Hematopoietic multipotent progenitor cell (in vitro differentiated cells): ENCODE measurements at regions not wholly inside any gene's neighbourhood (a gene's known extent, or its start where the extent isn't known, plus 50 kb on each side); places are given as distances from the start of the nearest gene placed in this dataset.
"Not testable (repeated sequence)": the region's sequence is repeated elsewhere in the genome, so short reads cannot be mapped to it uniquely, and the experiment has no call there.

ENCODE experiments used
- DNase-seq, 3 donors: peaks; one replicate each; pipeline ENCODE4 v3.0.0-alpha.2; 2011 to 2015; ENCODE audit warnings: low read depth in 2 of 3, low spot score in 2 of 3

DNA sequence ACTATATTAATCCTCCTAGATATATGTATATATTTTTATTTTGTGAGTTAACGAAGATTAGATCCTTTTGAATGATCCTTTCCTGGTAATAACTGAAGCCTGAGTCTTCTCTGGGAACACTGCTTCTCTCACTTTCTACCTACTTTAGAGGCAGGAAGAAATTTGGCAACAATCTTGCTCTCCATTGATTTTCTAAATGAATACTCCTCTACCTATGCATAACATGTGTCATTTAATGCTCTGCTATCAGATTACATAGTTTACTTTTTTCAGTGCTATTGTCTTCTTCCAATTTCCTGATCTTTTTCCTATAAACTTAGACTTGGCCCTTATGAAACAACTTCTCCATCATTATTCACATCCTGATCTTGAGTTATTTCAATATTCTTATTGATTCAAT lies 60.4 kb upstream of the PDHA2 start:
- no peak for DNase-seq

DNA sequence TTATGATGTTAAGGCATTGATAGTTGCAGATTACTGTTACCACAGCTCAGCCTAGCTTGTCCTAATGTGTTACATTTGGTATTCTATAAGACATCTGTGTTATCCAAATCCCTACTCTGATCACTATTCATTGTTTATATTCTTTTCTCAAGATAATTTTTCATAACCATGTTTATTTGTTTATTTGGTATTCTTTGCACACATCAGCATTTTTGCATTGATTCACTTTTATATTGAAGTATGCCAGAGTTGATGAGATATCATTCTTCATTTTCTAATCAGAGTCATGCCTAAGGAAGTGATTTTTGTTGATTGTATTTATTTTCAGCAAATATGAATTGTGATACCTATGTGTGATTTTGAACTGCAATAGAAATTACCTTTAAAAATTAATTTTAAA lies 61.2 kb upstream of the PDHA2 start:
- no peak for DNase-seq

- not testable (repeated sequence) for DNase-seq
These were observed 69.3 kb upstream of the PDHA2 start for GRCh38 chr4:95770605-95771004.

GRCh38 chr4:95764961-95765360 lies 74.9 kb upstream of the PDHA2 start:
- no peak for DNase-seq

GRCh38 chr4:95761871-95762270 lies 78.0 kb upstream of the PDHA2 start:
- no peak for DNase-seq

DNA sequence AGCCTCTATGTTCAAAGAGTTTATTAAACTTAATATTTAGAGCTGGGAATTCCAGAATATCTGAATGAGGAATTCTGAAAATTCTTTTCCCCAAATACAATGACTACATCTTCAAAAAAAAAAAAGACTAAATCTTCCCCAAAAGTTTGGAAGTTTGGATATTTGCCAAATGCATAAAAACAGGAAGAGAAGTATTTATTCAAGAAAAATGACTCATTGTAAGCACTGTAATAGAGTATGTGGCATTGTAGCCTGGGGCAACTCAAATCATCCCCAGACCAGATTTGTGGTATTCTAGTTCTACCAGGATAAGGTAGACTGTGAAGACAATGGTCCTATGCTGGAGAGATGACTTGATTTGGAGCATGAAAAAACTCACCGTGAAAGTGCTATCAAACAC lies 78.5 kb upstream of the PDHA2 start:
- no peak for DNase-seq

- not testable (repeated sequence) for DNase-seq
These were observed 79.2 kb upstream of the PDHA2 start for GRCh38 chr4:95760646-95761045.

DNA sequence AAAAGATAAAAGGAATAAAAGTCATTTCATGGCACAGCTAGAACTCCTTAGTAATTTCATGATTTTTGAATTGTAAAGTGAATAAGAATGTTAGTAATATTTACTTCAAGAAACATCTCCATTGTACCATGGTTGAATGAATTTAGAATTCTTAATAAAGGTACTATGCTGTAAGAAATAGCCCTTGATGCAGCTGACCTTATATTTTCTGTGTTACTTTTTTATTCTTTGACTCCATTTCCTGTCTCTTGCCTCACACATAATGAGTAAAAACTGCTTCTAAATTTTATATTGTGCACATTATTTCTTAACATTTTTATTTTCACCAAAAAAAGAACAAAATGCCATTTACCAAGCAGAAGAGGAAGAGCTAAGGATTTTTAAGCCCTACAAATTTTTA lies 81.9 kb upstream of the PDHA2 start:
- no peak for DNase-seq

- no peak for DNase-seq
These were observed 85.2 kb upstream of the PDHA2 start for GRCh38 chr4:95754667-95755066.

GRCh38 chr4:95749204-95749603 lies 90.7 kb upstream of the PDHA2 start:
- no peak for DNase-seq

- no peak for DNase-seq
These were observed 97.0 kb upstream of the PDHA2 start for GRCh38 chr4:95742872-95743271.

DNA sequence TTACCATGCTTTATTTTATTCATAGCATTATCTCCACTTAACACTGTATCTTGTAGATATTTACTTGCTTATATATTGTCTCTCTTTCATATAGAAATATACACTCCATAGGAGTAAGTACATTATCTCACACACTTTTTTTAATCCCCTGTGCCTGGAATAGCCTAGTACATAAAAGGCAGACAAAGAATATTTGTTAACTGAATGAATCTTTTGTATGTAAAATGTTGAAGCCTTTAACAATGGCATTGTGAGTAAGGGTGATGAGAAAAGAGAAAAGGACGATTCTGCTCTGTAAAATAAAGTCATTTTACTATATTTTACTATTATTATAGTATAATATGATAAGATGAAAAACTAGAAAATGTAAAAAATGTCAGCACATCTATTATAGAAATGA lies 97.7 kb upstream of the PDHA2 start:
- DNase-seq, result no peak

DNA sequence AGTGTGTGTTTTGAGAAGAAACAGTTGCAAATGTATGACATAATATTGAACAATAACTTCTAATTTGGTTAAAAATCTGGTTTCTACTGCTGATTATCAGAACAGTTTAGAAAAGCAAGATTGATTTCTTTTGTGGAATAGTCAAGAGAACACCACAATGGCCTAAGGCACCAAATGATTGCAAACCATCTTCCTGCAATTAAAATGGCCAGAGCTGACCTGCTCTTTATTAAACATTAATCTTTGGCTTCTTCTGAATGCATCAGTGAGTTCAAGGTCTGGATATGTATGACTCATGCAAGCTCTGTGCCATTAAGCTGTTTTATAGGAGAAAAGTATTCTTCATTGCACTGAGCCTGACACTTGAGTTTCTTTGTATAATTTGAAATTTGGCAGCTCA lies 107.8 kb upstream of the PDHA2 start:
- DNase-seq, result no peak

DNA sequence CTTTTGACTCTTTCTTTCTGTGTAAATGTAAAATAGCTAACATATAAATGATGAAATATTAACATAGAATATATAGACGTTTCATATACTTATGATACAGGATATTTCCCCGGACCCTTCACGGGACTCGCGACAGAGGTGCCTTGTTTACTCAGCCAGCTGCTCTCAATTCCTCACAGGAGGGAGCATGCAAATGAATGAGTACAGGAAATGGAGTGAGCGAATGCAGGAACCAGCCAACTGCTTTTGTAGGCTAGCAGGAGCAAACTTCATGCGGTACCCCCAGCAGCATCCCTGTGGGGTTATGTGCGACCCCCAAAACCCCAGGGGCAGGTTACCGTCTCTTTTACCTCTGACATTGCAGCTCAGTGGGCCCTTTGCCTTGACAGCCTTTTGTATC lies 110.3 kb upstream of the PDHA2 start:
- DNase-seq, result no peak

DNA sequence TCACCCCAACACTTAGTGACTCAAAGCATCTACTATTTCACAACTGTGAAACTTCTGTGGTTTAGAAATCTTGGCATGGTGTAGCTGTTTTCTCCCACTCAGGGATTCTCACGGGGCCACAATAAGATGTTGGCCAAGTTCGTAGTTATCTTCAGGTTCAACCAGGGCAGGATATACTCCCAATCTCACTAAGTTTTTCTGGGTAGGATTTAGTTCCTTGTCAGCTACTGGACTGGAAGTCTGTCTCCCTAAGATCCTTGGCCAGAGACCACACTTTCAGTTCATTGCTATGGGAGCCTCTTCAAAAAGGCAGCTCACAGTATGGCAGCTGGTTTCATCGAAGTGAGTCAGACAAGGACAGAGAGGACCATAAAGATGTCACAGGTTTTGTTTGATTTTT lies 111.7 kb upstream of the PDHA2 start:
- DNase-seq, result no peak

GRCh38 chr4:95715830-95716229 lies 124.1 kb upstream of the PDHA2 start:
- DNase-seq, result no peak

DNA sequence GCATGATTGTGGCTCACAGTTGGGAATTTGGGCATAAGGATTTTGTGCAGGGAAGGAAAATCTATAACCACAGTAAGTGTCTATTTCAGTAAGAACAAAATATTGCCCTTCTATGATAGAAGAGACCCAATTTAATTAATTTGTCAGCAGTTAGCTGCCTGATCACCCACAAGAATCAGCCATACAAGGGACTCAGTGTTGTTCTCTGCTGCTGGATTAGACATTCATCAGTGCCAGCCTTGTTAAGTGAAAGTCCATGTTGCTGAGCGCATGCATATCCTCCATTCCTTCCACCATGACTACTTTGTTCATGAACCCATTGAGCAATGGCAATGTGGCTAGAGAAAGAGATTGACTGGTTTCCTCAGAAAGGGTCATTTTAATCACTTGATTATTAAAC lies 125.3 kb upstream of the PDHA2 start:
- DNase-seq, result no peak

GRCh38 chr4:95705323-95705722 lies 134.6 kb upstream of the PDHA2 start:
- DNase-seq, result no peak

- no peak for DNase-seq
These were observed 138.3 kb upstream of the PDHA2 start for GRCh38 chr4:95701500-95702170.

DNA sequence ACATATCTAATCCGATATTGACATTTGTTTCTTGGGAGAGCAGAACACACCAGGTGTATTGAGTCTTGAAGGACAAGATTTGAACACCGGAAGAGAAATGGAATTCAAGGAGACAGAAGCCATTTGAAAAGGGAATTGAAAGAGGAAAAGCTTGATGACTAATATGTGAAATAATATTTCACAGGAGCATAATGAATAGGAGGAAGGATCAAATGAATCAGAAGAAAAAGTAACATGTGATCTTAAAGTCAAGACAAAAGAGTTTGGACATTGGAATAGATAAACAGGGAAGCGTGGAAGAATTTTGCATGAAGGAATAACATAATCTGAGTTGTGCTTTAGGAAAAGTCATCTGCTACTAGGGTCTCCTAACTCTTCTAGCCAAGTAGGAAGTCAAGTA lies 145.5 kb upstream of the PDHA2 start:
- no peak for DNase-seq

DNA sequence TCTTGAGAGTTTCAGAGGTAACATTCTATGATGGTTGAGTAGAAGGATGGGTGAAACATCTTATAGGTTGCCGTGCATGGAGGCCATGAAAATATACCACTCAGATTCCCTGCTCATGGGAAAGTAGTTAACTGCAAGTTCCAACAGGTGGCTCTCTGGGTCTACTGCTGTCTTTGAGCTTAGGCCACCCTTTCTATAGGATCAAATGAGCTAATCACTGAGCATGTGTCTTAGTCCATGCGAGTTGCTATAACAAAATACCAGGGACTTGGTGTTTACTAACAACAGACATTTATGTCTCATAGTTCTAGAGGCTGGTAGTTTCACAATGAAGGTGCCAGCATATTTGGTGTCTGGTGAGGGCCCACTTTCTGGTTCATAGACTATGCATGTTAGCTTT lies 144.8 kb upstream of the UNC5C start:
- DNase-seq, result peak in 1 of 3 donors; percentile 30

DNA sequence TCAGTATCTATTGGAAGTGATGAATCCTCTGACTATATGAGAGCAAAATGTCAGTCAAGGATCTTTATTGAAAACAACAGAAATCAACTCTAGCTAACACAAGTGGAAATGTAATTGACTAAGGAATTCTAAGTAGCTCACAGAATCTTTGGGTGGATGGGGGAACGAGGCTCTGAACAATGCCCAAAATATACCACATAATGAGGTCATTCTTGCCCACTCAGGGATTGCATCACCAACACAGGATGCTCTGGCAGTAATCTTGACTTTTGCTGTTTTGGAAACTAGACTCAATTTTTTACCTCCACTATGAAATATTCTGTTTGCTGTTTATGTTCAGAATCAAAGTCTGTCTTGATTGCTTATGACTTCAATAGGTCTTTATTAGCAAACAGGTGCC lies 127.4 kb upstream of the UNC5C start:
- no peak for DNase-seq

DNA sequence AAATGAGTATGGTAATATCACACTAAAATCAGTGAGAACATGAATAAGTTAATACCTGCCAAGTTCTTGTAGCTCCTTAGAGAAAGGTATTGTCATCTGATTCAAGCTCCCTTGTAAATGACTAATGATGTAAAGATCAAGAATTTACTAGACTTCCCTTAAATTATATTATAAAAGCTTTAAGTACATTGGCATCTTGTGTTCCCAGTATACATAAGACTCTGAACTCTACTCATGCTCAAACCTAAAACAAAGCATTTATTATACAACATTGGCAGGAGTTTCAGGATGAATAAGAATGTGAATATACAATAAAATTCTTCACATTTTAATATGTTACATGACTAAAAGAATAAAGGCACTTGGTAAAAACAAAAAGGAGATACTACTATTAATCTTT lies 126.8 kb upstream of the UNC5C start:
- DNase-seq, result no peak
